H1 (cell line): ENCODE measurements at regions not wholly inside any gene's neighbourhood (a gene's known extent, or its start where the extent isn't known, plus 50 kb on each side); places are given as distances from the start of the nearest gene placed in this dataset.

Experiments used
- ATF3 ChIP-seq: IDR thresholded peaks from 2 replicates; pipeline ENCODE4 v1.6.1; 2011; ENCODE audit warnings: low read depth, mild to moderate bottlenecking, low read length; ENCODE audit not compliant: insufficient read depth
- CEBPB ChIP-seq: IDR thresholded peaks from 2 replicates; pipeline ENCODE4 v1.6.1; 2012; ENCODE audit warnings: low read depth, low read length
- CTCF ChIP-seq, 3 experiments: IDR thresholded peaks; 1 replicate in 2 of 3; 2 replicates in 1 of 3; pipeline versions ENCODE4 v1.5.1 to v1.6.1; 2011; ENCODE audit warnings: low read length in 3 of 3, mild to moderate bottlenecking in 3 of 3, inconsistent platforms in 2 of 3, low read depth in 1 of 3, moderate library complexity in 1 of 3; ENCODE audit not compliant: insufficient read depth in 1 of 3; ENCODE audit errors: control extremely low read depth in 1 of 3
- EZH2 ChIP-seq: fragments of 200-600 bp; sonication (generic); IDR thresholded peaks from 2 replicates; pipeline ENCODE4 v1.7.1; 2012; ENCODE audit warnings: low read depth, mild to moderate bottlenecking, moderate library complexity, low read length, inconsistent platforms; ENCODE audit not compliant: severe bottlenecking
- JUND ChIP-seq: IDR thresholded peaks from 2 replicates; pipeline ENCODE4 v1.6.1; 2011; ENCODE audit warnings: mild to moderate bottlenecking, improper control_type of control experiment, low read length
- PHF8 ChIP-seq: fragments of 200-600 bp; sonication (generic); conservative IDR thresholded peaks from 2 replicates; pipeline ENCODE4 v1.7.1; 2012; ENCODE audit warnings: low read depth, mild to moderate bottlenecking, inconsistent platforms, low read length, moderate library complexity
- POLR2A ChIP-seq, 2 experiments: IDR thresholded peaks; 1 replicate in 1 of 2; 2 replicates in 1 of 2; pipeline ENCODE4 v1.6.1; 2011; ENCODE audit warnings: low read depth in 2 of 2, low read length in 2 of 2, mild to moderate bottlenecking in 2 of 2; ENCODE audit errors: control extremely low read depth in 1 of 2
- POLR2AphosphoS5 ChIP-seq: IDR thresholded peaks from 2 replicates; pipeline ENCODE4 v1.6.1; 2011; ENCODE audit warnings: low read depth, low read length
- RNF2 ChIP-seq: fragments of 200-900, 300-1000 bp; sonication (generic); IDR thresholded peaks from 2 replicates; pipeline ENCODE4 v1.7.1; 2016; ENCODE audit warnings: borderline replicate concordance, low read depth, mild to moderate bottlenecking, antibody characterized with exemption, low read length; ENCODE audit not compliant: poor library complexity, severe bottlenecking; ENCODE audit errors: missing control alignments
- SIN3A ChIP-seq, 2 experiments: IDR thresholded peaks in 1 of 2; conservative IDR thresholded peaks in 1 of 2; 2 replicates each; pipeline ENCODE4 v1.6.1; 2011 to 2012; ENCODE audit warnings: low read length in 2 of 2, improper control_type of control experiment in 1 of 2, low read depth in 1 of 2, mild to moderate bottlenecking in 1 of 2
- SIX5 ChIP-seq: IDR thresholded peaks from 2 replicates; pipeline ENCODE4 v1.6.1; 2011; ENCODE audit warnings: mild to moderate bottlenecking, low read depth, low read length
- TAF1 ChIP-seq: IDR thresholded peaks from 2 replicates; pipeline ENCODE4 v1.6.1; 2011; ENCODE audit warnings: mild to moderate bottlenecking, low read depth, low read length
- USF2 ChIP-seq: IDR thresholded peaks from 2 replicates; pipeline ENCODE4 v1.6.1; 2011; ENCODE audit warnings: low read length, improper control_type of control experiment
- YY1 ChIP-seq: IDR thresholded peaks from 2 replicates; pipeline ENCODE4 v1.6.1; 2011; ENCODE audit warnings: low read depth, mild to moderate bottlenecking, low read length

- TF ChIP-seq ATF3 (no peak), USF2 (no peak), JUND (no peak), CTCF (IDR thresholded peaks at IDR 0.05; ENCODE audit: control extremely low read depth in 1 of 3, insufficient read depth in 1 of 3, low read depth in 1 of 3, low read length in 3 of 3) (no peak), POLR2AphosphoS5 (no peak), EZH2 (no peak), POLR2A (IDR thresholded peaks at IDR 0.05; ENCODE audit: control extremely low read depth in 1 of 2, low read depth in 2 of 2, low read length in 2 of 2) (no peak), TAF1 (no peak), SIN3A (conservative IDR thresholded peaks at IDR 0.05 in 1 of 2, IDR thresholded peaks at IDR 0.05 in 1 of 2; ENCODE audit: low read depth in 1 of 2, low read length in 2 of 2) (no peak), YY1 (no peak), SIX5 (no peak), CEBPB (no peak), PHF8 (no peak), RNF2 (no peak)
Observed at GRCh38 chr6:167455371-167455770, 130.5 kb downstream of the TTLL2 start.
